ENCODE measurements at regions not wholly inside any gene's neighbourhood (a gene's known extent, or its start where the extent isn't known, plus 50 kb on each side); places are given as distances from the start of the nearest gene placed in this dataset.

DNA sequence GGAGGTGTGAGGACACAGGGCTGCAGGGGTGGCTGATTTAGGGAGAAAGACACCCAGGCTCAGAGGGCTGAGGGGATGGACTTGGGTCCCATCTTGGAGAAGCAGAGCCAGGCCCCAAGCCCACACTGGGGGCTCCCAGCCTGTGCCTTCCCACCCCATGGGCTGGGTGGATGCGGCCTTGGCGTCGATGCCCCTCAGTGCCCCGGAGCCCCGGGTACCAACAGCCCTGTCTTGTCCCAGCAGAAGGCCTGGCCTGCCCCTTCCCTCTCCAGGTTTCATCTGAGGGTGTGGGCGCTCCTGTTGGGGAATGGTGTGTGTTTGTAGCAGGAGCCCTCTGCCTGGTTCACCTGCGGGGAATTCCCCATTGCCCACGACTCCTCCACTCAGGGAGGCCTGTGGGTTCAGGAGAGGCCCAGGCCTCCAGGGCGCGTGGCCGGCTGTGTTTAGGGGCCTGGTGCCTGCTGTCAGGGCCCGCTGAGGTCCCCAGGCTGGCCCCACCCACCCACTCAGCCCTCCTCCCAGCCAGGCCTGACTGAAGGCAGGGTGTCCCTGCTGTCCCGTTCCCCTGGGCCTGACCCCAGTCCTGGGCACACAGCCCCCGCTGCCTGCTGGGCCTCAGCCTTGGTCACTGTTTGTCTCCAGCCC, 51.1 kb upstream of the BEGAIN start:
- DNase-seq (ENCODE audit: low read depth, low spot score) = no peak

DNA sequence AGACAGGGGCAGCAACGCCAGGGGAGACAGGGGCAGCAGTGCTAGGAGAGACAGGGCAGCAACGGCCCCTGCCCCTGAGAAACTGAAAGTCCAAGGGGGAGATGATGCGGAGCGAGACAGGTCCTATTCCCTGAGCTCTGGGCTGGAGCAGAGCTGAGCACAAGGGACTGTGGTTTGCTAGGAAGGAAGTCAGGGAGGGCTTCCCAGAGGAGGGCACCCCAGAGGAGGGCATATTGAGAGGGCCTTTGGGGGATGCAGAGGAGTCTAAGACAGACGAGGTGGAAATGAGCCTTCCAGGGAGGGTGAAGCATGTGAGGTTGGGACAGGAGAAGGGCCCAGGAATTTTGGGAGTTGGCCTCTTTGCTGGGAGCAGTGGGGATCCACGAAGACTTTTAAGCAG, 52.1 kb upstream of the BEGAIN start:
- no peak for DNase-seq (ENCODE audit: low read depth, low spot score)

DNA sequence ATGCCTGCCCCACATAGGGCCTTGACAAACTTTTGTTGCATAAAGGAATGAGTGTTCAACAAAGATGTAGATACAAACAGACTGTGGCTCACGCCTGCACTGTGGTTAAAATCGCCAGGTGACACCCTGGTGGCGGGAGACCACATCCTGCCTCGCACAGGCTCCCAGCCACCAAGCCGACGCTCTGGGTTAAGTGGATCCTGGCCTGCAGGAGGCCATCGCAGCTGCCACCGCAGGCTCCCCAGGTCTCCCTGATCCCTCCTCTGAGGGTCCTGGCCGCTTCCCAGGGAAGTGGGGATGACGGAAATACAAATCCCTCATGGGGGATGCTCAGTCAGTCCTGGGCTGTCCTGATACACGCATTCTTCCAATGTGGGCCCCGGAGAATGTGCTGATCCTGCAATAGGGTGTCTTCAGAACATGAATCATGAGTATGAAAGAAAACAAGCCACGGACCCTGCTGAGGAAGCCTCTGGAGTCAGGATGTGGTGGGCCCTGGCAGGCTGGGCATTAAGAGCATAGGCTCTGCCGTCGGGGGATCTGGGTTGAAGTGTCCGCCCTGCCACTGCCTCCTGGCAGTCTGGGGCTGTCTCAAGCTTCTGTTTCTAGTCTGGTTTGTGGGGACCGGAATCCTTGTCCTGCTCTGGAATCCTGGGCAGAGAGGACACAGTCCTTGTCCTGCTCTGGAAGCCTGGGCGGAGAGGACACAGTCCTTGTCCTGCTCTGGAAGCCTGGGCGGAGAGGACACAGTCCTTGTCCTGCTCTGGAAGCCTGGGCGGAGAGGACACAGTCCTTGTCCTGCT, 53.5 kb upstream of the BEGAIN start:
- no peak for DNase-seq (ENCODE audit: low read depth, low spot score)

DNA sequence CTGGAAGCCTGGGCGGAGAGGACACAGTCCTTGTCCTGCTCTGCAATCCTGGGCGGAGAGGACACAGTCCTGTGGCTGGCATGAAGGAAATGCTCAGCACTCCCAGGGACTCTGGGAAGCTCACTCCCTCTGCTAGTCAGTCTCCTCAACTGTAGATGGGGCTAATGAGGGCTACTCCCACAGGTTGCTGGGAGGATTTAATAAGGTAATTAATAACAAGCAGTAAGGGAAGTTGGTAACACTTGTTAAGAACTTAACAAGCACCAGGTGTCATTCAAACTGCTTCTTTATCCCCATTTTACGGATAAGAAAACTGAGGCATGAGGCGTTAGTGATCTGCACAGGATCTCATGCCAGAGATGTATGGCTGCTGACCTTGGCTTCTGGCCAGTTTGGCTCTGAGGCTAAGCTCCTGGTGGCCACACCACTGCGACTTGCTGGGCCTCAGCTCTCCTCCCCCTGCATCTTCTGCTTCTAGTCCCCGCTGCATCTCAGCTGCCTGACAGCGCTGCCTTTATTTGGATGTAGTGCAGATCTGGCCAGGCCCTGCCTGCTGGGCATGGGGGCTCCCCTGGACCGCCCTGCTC, 54.1 kb upstream of the BEGAIN start:
- DNase-seq (ENCODE audit: low read depth, low spot score) = no peak

DNA sequence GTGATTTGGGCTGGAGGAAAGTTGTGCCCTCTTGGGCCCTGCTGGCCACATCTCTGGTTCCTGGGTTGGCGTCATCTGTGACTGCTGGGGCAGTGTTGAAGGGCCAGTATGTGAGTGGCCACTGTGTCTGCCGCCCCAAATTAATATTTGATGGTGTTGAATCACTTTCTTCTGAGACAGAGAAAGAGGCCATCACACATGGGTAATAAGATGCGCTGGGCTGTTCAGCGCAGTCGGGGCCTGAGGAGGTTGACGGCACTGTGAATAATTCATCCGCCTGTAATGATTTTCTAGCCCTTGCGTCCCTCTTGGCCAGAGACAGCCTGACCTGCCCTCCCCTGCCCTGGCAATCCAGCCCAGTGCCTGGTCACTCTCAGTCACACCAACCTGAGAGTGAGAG, 56.2 kb upstream of the BEGAIN start:
- no peak for DNase-seq (ENCODE audit: low read depth, low spot score)

DNA sequence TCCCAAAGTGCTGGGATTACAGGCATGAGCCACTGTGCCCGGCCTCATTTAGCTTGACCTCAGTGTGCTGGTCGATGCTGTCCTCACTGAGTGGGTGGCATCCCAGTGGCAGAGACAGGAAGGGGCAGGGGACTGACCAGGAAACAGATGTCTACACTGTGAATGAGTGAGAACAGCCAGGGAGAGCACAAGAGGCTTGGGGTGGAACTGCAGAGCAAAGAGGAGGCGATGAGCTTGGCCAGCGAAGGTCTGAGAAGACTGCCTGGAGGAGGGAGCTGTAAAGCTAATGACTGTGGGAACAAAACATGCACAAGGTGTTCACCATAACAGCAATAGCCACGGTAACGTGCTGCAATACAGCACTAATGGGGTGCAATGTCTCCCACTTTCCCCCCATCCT, 57.2 kb upstream of the BEGAIN start:
- DNase-seq (ENCODE audit: low read depth, low spot score) = no peak

DNA sequence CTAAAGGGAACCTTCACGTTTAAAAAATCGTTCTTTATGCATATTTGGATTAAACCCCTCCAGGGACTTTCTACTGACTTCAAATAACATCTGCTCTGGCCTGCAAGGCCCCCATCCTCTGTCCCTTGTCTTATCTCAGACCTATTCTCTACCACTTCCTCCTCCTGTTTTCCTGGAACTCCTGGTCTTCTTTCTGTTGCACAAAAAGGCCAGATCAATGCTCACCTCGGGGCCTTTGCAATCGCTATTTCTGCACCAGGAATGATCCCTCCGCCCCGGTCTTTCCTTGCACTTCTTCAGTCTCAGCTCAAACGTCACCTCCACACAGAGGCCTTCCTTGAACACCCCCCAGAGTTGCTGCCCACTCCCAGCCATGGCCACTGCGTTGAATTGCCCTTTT, 57.6 kb upstream of the BEGAIN start:
- DNase-seq (ENCODE audit: low read depth, low spot score) = no peak

DNA sequence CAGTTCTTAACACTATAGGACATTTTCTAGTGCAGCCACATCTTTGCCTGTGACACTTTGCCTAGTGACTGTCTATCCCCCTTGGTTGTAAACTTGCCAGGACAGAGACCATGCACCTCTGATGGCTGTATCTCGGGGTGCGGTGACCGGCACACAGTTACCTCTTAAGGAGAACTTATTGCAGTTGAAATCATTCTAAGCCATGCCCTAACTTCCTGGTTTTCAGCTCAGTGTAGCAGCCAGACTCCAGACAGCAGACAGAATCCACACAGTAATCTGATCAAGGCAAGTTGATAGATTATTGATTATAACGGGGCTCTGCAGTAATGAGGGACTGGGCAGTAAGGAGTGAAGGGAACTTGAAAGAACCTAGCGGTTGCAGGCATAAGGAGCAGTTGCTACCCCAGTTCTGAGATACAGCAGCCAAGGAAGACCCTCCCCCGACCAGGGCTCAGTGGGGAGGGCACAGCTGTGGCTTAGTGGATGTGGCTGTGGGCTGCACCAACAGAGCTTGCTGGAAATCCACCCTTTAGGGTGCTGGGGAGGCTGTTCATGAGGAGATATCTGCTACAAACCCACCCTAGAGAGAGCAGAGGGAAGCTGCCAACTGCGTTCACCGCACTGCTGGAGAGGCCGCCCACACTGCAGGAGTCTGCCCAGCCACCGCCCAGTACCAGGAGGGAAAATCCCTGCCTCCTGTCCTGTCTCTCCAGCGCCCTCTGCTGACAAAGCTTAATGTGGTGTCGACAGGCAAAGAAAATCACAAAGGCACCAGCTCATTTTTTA, 58.2 kb upstream of the BEGAIN start:
- DNase-seq (ENCODE audit: low read depth, low spot score) = peak; percentile 54

DNA sequence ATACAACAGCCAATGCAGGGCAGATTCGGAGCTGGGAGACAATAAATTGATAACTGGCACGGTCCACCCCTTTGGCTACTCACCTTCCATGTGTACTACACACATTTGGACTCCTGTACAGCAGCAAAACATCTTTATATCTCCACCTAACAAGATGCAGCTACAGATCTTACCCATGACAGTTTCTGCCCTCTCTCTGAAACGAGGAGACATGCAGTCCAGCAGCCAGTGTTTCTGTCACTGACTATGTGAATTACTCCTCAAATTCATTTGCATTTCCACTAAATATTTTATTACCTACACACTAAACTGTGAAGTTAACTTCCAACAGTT, 58.7 kb upstream of the BEGAIN start:
- no peak for DNase-seq (ENCODE audit: low read depth, low spot score)

DNA sequence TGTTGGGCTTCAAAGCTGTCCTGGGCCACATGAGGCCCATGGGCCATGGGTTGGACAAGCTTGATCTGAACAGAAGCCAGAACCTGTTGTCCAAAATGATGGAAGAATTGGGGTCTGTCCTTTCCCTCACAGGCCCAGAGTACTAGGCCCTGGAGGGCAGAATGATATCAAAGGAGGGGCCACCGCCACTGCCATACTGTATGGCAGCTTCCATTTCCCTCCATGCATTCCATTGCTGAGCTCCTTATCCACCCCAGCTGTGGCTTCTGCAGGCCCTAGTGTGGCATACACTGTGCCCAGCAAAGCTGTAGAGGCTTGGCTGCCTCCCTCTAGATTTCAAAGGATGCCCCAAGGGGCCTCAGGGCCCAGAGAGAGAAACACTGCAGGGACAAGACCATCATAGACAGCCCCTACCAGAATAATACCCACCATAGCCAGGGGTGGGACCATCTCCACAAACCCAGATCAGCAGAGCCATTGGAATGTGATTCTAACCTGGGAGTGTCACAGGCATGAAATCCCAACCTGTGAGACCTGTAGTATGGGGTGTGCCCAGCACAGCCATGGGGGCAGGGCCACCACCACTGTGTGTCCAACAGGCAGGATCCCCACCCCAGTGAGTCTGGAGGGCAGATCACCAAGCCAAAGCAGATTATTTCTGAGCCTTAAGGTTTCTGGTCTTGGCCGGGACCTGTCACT, 61.4 kb upstream of the BEGAIN start:
- DNase-seq (ENCODE audit: low read depth, low spot score) = no peak

DNA sequence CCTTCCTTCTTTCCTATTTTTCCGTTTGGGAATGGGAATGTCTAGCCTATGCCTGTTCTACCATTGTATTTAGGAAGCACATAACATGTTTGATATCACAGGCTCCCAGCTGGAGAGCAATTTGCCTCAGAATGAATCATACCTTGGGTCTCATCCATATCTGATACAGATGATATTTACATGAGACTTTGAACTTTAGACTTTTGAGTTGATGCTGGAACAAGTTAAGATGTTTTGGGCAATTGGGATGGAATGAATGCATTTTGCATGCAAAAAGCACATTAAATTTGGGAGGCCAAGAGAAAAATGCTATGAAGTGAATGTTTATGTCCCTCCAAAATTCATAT, 61.9 kb upstream of the BEGAIN start:
- peak; percentile 5 for DNase-seq (ENCODE audit: low read depth, low spot score)

DNA sequence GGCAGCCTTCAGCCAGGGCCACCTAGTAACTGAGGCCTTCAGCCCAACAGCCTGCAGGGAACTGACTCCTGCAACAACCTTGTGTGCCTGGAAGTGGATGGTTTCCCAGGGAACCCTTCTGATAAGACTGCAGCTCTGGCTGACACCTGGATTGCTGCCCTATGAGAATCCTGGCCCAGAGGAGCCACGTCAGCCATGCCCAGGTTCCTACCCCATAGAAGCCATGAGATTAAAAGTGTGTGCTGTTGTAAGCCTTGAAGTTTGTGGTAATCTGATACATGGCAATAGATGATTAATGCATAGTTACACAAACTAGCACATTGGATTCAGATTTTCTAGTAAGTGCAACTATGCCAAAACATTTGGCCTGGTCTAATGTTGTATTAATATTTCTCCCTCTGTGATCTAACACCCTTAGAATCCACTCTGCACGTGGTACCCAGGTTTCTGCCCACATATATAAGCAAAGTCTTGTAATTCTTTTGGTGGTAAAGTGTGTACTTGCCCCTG, 64.8 kb upstream of the BEGAIN start:
- DNase-seq (ENCODE audit: low read depth, low spot score) = no peak

DNA sequence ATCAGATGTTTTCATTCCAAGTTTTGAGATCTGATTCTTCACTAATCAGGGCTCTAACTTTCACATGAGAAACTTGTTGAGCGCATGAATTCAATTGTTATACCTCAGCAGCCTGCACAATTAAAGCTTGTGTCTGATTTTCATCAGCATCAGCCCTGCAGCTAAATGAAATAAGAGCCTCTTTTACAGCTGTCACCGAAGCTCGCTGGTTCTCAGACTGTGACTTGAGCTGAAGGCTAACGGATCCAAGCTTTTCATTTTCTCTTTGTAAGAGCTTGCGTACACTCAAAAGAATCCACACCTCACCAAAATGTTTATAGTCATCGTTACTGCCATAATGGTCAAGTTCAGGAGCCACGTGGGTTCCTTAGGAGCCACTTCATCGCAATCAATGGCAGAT, 65.5 kb upstream of the BEGAIN start:
- no peak for DNase-seq (ENCODE audit: low read depth, low spot score)

DNA sequence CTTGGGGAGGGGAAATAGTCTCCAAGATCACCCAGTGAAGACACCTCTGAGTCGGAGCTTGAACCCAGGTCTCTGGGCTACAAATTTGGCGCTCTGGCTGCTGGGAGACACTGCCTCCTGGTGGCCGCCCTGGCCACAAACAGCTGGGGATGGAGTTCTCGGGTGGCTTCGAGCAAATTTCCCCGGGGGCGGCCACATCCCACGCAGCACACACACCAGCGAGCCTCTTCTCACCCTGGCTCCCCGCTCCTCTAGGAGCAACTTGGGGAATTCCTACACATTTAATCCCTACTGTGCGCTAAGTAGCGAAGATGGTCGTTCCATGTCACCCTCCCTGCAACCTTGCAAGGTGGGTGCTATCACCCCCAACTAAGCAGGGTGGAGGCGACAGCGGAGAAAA, 66.2 kb upstream of the BEGAIN start:
- DNase-seq (ENCODE audit: low read depth, low spot score) = no peak

DNA sequence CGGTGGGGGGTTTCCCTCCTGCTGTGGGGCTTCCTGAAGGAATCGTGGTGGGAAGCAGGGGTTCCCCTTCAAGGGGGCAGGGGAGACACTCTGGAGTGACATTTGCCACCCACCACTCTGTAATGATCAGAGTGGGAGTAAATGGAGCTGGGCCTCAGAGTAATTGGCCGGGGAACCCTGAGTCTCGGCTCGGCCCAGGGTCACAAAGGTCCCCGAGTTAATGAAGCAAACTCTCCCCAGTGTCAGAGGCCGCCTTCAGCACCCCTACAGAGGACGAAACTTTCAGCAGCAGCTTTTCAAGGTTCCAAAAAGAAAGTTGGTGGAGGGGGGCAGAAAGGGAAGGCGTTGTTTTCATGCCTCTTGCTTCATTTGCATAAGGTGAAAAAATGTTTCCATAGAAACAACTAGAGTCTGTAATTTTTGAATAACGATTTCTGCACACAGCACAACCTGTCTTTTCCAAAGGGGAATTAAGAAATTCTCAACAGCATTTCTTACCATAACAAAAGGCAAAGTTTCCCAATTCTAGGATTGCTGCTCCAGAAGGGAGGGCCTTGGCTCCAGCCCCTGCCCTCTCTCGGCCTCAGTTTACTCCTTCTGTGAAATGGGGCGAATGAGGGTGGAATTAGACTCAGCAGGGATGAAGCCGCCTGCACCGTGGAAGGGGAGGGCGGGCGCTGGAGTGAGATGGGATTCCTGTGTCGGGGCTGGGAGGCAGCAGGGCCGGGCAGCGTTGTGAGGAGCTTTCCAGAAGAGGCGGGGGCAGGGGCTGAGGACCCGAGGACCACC, 67.0 kb upstream of the BEGAIN start:
- no peak for DNase-seq (ENCODE audit: low read depth, low spot score)

DNA sequence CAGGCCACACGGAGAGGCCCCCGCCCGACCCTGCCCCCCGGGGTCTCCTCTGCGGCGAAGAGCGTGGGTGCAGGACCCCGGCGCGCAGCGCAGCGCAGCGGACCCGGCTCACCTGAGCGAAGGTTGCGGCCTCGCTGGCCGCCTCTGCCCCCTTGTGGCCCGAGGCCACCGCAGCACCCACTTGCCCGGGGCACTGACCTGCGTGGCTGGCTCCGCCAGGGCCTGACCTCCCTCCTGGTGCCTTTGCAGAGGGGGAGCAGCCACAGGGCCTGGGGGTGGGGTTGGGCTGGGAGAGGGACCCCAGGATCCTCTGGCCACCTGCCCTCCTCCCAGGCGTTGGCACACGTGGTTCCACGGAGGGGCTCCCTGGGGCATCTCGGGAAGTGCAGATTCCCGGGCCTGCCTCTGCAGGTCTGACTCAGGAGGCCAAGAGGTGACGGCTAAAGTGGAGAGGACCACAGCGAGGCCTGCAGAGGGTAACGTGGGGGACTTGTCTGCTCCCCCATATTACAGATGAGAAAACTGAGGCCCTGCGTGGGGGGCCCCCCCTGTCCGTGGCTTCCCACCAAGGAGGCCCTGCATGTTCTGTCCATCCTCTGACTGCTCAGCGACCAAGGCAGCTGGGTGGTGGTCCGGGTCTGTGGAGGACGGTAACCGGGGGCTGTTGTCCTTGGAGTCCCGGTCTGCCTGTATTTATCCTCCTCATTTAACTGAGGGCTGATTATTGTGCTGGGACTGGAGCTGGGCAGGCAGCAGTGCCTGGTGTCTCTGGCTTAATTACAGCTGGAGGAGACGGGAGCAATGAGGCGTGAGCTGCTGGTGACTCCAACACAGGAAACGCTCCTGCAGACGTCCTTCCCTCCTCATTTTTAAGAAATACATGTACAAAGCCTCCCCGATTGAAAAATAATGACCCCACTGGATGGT, 67.9 kb upstream of the BEGAIN start:
- DNase-seq (ENCODE audit: low read depth, low spot score) = no peak

DNA sequence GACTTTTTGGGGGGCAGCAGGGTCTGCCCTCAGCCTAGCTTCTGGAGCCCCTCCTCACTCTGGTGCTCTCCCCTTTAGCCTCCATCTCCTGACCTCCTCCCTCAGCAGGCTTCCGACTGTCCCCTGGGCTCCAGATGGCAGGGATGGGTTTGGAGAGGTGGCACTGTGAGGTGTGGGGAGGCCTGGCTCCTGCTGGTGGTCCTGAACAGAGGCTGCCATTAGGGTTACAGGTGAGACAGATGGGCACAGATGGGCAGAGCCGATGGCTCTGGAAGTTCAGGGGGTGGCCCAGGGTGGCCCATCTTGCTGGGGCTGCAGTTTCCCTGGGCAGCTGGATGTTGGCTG, 68.5 kb upstream of the BEGAIN start:
- no peak for DNase-seq (ENCODE audit: low read depth, low spot score)

DNA sequence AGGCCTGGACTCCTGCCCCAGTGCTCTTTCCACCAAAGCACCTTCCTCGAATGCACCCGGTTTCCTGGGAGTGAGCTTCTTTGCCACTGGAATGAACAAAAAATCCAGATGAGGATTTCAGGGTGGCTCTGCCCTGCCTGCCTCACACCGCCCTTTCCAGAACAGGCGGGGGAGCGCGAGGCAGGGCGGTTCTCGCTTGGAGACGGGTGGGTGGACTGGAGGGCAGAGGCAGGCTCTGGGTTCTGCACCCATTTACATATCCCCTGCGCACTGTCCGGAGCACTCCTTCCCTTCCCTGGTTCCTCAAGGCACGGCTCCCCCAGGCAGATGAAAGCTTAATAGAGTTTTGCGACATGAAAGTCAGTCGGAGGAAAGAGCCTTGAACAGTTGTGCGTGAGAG, 69.7 kb upstream of the DLK1 start:
- no peak for DNase-seq (ENCODE audit: low read depth, low spot score)

DNA sequence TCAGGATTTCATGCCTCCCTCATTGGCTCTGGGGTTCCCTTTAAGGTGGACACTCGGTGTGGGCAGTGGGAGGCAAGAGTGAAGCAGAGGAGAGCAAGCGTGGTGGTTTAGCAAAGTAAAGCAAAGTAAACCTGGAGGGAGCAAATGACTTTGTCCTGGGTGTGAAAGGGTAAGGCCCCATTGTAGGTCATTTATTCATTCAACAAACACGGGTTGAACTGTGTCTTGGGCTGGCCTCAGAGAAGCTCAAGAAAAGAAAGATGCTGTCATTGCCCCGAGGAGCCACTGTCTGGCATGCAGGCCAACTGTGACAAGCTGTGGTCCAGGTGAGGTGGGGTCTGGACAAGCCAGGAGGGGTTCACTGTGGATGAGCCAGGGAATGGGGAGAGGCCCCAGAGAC, 68.9 kb upstream of the DLK1 start:
- no peak for DNase-seq (ENCODE audit: low read depth, low spot score)
